GM12878 (cell line): ENCODE measurements at regions not wholly inside any gene's neighbourhood (a gene's known extent, or its start where the extent isn't known, plus 50 kb on each side); places are given as distances from the start of the nearest gene placed in this dataset.

ENCODE experiments used
- FOXM1 ChIP-seq: IDR thresholded peaks from 2 replicates; pipeline ENCODE4 v1.6.1; 2012; ENCODE audit warnings: low read depth, mild to moderate bottlenecking, inconsistent platforms, low read length, moderate library complexity
- IRF3 ChIP-seq: fragments of 450-650 bp; IDR thresholded peaks from 2 replicates; pipeline ENCODE4 v1.6.1; 2014; ENCODE audit warnings: mild to moderate bottlenecking
- KDM1A ChIP-seq: fragments of 200-600 bp; sonication (generic); IDR thresholded peaks from 2 replicates; pipeline ENCODE4 v1.6.1; 2016; ENCODE audit warnings: borderline replicate concordance
- NFYA ChIP-seq: IDR thresholded peaks from 2 replicates; pipeline ENCODE4 v1.6.1; 2011; ENCODE audit warnings: low read depth, mild to moderate bottlenecking, low read length, improper control_type of control experiment, borderline replicate concordance
- POLR2A ChIP-seq: IDR thresholded peaks from 2 replicates; pipeline ENCODE4 v1.6.1; 2011; ENCODE audit warnings: low read depth, mild to moderate bottlenecking, low read length
- RELB ChIP-seq: fragments of 450-650 bp; IDR thresholded peaks from 2 replicates; pipeline ENCODE4 v1.6.1; 2017; ENCODE audit warnings: low read depth, mild to moderate bottlenecking, moderate library complexity
- SPI1 ChIP-seq: IDR thresholded peaks from 2 replicates; pipeline ENCODE4 v1.6.1; 2011; ENCODE audit warnings: low read depth, mild to moderate bottlenecking, low read length, moderate library complexity, borderline replicate concordance; ENCODE audit not compliant: insufficient read depth
- TARDBP ChIP-seq: IDR thresholded peaks from 2 replicates; pipeline ENCODE4 v1.6.1; 2016; ENCODE audit warnings: borderline replicate concordance
- TF ChIP-seq, protein P1 (sequence below): fragments of 450-650 bp; IDR thresholded peaks from 2 replicates; pipeline ENCODE4 v1.6.1; 2018; ENCODE audit warnings: mild to moderate bottlenecking, low read depth, moderate library complexity; ENCODE audit not compliant: partially characterized antibody
- TF ChIP-seq, protein P2 (sequence below): fragments of 450-650 bp; IDR thresholded peaks from 2 replicates; pipeline ENCODE4 v1.6.1; 2017; ENCODE audit warnings: borderline replicate concordance
- TF ChIP-seq, protein P3 (sequence below): fragments of 450-650 bp; IDR thresholded peaks from 2 replicates; pipeline ENCODE4 v1.6.1; 2017; ENCODE audit warnings: antibody characterized with exemption, mild to moderate bottlenecking, moderate library complexity
- TF ChIP-seq, protein P4 (sequence below): fragments of 450-650 bp; IDR thresholded peaks from 2 replicates; pipeline ENCODE4 v1.6.1; 2017; ENCODE audit warnings: mild to moderate bottlenecking, moderate library complexity

- TF ChIP-seq, protein P1, sequence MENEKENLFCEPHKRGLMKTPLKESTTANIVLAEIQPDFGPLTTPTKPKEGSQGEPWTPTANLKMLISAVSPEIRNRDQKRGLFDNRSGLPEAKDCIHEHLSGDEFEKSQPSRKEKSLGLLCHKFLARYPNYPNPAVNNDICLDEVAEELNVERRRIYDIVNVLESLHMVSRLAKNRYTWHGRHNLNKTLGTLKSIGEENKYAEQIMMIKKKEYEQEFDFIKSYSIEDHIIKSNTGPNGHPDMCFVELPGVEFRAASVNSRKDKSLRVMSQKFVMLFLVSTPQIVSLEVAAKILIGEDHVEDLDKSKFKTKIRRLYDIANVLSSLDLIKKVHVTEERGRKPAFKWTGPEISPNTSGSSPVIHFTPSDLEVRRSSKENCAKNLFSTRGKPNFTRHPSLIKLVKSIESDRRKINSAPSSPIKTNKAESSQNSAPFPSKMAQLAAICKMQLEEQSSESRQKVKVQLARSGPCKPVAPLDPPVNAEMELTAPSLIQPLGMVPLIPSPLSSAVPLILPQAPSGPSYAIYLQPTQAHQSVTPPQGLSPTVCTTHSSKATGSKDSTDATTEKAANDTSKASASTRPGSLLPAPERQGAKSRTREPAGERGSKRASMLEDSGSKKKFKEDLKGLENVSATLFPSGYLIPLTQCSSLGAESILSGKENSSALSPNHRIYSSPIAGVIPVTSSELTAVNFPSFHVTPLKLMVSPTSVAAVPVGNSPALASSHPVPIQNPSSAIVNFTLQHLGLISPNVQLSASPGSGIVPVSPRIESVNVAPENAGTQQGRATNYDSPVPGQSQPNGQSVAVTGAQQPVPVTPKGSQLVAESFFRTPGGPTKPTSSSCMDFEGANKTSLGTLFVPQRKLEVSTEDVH, result no peak
- TF ChIP-seq FOXM1 (peak; percentile 57; the same call in 1 of the 2 replicates), KDM1A (no peak), RELB (peak; percentile 91), TARDBP (no peak), POLR2A (no peak), IRF3 (no peak), SPI1 (peak; percentile 43; the same call in 1 of the 2 replicates), NFYA (no peak)
- TF ChIP-seq, protein P2, sequence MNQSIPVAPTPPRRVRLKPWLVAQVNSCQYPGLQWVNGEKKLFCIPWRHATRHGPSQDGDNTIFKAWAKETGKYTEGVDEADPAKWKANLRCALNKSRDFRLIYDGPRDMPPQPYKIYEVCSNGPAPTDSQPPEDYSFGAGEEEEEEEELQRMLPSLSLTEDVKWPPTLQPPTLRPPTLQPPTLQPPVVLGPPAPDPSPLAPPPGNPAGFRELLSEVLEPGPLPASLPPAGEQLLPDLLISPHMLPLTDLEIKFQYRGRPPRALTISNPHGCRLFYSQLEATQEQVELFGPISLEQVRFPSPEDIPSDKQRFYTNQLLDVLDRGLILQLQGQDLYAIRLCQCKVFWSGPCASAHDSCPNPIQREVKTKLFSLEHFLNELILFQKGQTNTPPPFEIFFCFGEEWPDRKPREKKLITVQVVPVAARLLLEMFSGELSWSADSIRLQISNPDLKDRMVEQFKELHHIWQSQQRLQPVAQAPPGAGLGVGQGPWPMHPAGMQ, result no peak
- TF ChIP-seq, protein P3, sequence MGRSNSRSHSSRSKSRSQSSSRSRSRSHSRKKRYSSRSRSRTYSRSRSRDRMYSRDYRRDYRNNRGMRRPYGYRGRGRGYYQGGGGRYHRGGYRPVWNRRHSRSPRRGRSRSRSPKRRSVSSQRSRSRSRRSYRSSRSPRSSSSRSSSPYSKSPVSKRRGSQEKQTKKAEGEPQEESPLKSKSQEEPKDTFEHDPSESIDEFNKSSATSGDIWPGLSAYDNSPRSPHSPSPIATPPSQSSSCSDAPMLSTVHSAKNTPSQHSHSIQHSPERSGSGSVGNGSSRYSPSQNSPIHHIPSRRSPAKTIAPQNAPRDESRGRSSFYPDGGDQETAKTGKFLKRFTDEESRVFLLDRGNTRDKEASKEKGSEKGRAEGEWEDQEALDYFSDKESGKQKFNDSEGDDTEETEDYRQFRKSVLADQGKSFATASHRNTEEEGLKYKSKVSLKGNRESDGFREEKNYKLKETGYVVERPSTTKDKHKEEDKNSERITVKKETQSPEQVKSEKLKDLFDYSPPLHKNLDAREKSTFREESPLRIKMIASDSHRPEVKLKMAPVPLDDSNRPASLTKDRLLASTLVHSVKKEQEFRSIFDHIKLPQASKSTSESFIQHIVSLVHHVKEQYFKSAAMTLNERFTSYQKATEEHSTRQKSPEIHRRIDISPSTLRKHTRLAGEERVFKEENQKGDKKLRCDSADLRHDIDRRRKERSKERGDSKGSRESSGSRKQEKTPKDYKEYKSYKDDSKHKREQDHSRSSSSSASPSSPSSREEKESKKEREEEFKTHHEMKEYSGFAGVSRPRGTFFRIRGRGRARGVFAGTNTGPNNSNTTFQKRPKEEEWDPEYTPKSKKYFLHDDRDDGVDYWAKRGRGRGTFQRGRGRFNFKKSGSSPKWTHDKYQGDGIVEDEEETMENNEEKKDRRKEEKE, result no peak
- TF ChIP-seq, protein P4, sequence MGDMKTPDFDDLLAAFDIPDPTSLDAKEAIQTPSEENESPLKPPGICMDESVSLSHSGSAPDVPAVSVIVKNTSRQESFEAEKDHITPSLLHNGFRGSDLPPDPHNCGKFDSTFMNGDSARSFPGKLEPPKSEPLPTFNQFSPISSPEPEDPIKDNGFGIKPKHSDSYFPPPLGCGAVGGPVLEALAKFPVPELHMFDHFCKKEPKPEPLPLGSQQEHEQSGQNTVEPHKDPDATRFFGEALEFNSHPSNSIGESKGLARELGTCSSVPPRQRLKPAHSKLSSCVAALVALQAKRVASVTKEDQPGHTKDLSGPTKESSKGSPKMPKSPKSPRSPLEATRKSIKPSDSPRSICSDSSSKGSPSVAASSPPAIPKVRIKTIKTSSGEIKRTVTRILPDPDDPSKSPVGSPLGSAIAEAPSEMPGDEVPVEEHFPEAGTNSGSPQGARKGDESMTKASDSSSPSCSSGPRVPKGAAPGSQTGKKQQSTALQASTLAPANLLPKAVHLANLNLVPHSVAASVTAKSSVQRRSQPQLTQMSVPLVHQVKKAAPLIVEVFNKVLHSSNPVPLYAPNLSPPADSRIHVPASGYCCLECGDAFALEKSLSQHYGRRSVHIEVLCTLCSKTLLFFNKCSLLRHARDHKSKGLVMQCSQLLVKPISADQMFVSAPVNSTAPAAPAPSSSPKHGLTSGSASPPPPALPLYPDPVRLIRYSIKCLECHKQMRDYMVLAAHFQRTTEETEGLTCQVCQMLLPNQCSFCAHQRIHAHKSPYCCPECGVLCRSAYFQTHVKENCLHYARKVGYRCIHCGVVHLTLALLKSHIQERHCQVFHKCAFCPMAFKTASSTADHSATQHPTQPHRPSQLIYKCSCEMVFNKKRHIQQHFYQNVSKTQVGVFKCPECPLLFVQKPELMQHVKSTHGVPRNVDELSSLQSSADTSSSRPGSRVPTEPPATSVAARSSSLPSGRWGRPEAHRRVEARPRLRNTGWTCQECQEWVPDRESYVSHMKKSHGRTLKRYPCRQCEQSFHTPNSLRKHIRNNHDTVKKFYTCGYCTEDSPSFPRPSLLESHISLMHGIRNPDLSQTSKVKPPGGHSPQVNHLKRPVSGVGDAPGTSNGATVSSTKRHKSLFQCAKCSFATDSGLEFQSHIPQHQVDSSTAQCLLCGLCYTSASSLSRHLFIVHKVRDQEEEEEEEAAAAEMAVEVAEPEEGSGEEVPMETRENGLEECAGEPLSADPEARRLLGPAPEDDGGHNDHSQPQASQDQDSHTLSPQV, result peak; percentile 44; the same call in 1 of the 2 replicates
Measured at GRCh38 chr16:10242916-10243315, 60.7 kb upstream of the GRIN2A start (continued).
